ENCODE measurements at regions not wholly inside any gene's neighbourhood (a gene's known extent, or its start where the extent isn't known, plus 50 kb on each side); places are given as distances from the start of the nearest gene placed in this dataset.

DNA sequence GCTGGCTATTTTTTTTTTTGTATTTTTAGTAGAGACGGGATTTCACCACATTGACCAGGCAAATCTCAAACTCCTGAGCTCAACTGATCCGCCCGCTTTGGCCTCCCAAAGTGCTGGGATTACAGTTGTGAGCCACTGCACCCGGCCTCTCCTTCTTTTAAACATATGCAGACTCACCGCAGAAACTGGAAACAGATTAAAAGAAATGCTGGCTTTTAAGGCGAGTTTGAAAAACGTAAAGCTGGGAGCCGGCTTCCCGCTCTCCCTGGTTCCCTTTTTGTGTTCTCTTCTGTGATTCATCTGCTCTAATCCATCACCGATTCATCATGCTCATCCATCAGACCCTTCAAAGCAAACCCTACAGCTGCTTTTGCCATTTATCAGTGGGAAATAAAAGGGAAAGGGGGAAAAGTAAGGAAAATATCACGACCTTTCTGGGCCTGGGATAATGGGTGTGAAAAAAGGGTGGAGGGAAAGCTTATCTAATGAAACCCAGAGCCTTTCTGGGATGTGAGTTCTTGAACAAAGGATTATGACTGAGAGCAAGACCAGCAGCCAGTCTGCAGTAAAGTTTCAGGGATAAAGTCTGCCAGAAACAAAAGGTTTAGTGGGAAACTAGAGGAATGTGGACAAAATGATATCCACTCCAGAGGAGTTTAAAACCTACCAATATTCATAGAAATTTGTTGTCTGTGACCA is 92.3 kb upstream of the LRIG1 start:
- TF ChIP-seq GTF2F1 (IDR thresholded peaks at IDR 0.05; ENCODE audit: low read depth, low read length) (no peak), BRCA1 (IDR thresholded peaks at IDR 0.05) (no peak), BRCA1 (CRISPR knock-in tag; IDR thresholded peaks at IDR 0.05) (no peak), LEF1 (IDR thresholded peaks at IDR 0.05) (no peak)
